ENCODE measurements at regions not wholly inside any gene's neighbourhood (a gene's known extent, or its start where the extent isn't known, plus 50 kb on each side); places are given as distances from the start of the nearest gene placed in this dataset.

DNA sequence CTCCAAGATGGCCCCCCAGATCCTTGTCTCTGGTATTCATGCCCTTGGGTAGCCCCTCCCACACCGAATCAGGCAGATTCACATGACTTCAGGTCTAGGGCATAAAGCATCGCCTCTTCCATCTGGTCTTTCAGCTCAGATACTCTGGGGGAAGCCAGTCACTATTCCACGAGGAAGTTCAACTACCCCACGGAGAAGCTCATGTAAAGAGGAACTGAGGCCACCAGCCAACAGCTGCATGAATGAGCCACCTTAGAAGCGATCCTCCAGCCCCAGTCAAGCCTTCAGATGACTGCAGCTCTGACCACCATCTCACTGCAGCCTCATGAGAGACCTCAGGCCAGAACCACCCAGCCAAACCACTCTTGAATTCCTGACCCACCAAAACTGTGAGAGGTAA lies 54.1 kb downstream of the SOCS3 start:
- no peaks in the 10 kb centered on the region for H3K4me1 ChIP-seq (ENCODE audit: insufficient read depth, low read length, poor library complexity, severe bottlenecking)
- ChIA-PET CTCF (ENCODE audit: unreplicated experiment) (no interaction called here), POLR2A (no interaction called here)
- H2AFZ ChIP-seq (ENCODE audit: low read length): no peak overlapping the region
- no peaks in the 10 kb centered on the region for H3K9me2 ChIP-seq (ENCODE audit: insufficient read depth, low read length)
- no peak overlapping the region for H3K27ac ChIP-seq (ENCODE audit: low read depth, low read length, poor library complexity, severe bottlenecking)
- H4K20me1 ChIP-seq (ENCODE audit: insufficient read depth, low read length): no peaks in the 10 kb centered on the region
- no peaks in the 10 kb centered on the region for H3K36me3 ChIP-seq (ENCODE audit: insufficient read depth, low read length)
- H3K9me3 ChIP-seq (ENCODE audit: low read length): no peaks in the 10 kb centered on the region; the same call in 1 of the 2 replicates
- H3K4me2 ChIP-seq (ENCODE audit: low read length): no peak overlapping the region
- H3K4me3 ChIP-seq (ENCODE audit: low read depth, low read length, poor library complexity, severe bottlenecking): no peak overlapping the region
- TF ChIP-seq EZH2phosphoT487 (IDR thresholded peaks at IDR 0.05; ENCODE audit: borderline replicate concordance, low read depth, low read length): no peak
- TF ChIP-seq, protein P1, sequence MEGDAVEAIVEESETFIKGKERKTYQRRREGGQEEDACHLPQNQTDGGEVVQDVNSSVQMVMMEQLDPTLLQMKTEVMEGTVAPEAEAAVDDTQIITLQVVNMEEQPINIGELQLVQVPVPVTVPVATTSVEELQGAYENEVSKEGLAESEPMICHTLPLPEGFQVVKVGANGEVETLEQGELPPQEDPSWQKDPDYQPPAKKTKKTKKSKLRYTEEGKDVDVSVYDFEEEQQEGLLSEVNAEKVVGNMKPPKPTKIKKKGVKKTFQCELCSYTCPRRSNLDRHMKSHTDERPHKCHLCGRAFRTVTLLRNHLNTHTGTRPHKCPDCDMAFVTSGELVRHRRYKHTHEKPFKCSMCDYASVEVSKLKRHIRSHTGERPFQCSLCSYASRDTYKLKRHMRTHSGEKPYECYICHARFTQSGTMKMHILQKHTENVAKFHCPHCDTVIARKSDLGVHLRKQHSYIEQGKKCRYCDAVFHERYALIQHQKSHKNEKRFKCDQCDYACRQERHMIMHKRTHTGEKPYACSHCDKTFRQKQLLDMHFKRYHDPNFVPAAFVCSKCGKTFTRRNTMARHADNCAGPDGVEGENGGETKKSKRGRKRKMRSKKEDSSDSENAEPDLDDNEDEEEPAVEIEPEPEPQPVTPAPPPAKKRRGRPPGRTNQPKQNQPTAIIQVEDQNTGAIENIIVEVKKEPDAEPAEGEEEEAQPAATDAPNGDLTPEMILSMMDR (conservative IDR thresholded peaks at IDR 0.05; ENCODE audit: low read length): no peak
- no TSS peak for BruUV-seq (replicated peaks)
- no peaks in the 10 kb centered on the region for H3K79me2 ChIP-seq (ENCODE audit: insufficient read depth, low read depth, low read length)
- no peak for DNase-seq (ENCODE audit: low spot score)
- intact Hi-C loops (cut with micrococcal nuclease; ENCODE audit: unreplicated experiment): no loop called here

DNA sequence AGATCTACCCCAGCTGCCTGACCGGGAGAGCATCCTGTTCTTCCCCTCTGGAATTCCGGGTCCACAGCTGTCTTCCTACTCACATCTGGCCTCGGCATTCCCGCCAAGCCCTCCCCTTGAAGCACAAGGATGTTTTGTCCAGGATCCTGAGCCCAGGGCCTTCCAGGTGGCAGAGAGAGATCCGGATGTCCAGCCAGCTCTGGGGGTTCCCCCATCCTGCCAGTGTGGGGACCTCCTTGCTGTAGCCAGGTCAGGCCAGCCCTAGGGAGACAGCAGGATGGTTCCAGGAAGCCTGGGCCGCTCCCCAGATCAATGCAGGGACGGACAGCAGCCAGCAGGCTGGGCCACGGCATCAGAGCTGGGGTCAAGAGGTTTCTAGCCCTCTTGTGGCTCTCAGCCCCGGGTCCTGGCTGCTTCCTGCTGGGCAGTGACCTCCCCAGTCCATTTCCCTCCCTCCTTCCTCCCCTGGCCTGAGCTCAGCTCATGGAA lies 55.3 kb downstream of the SOCS3 start:
- no peak overlapping the region for H3K4me3 ChIP-seq (ENCODE audit: low read depth, low read length, poor library complexity, severe bottlenecking)
- H3K36me3 ChIP-seq (ENCODE audit: insufficient read depth, low read length): no peaks in the 10 kb centered on the region
- TF ChIP-seq, protein P1 (conservative IDR thresholded peaks at IDR 0.05; ENCODE audit: low read length): no peak
- TF ChIP-seq EZH2phosphoT487 (IDR thresholded peaks at IDR 0.05; ENCODE audit: borderline replicate concordance, low read depth, low read length): no peak
- ChIA-PET CTCF (ENCODE audit: unreplicated experiment) (no interaction called here), POLR2A (no interaction called here)
- no peak overlapping the region for H3K4me2 ChIP-seq (ENCODE audit: low read length)
- H2AFZ ChIP-seq (ENCODE audit: low read length): no peak overlapping the region
- H3K9me2 ChIP-seq (ENCODE audit: insufficient read depth, low read length): no peaks in the 10 kb centered on the region
- H3K79me2 ChIP-seq (ENCODE audit: insufficient read depth, low read depth, low read length): no peaks in the 10 kb centered on the region
- H4K20me1 ChIP-seq (ENCODE audit: insufficient read depth, low read length): no peaks in the 10 kb centered on the region
- intact Hi-C loops (cut with micrococcal nuclease; ENCODE audit: unreplicated experiment): no loop called here
- H3K4me1 ChIP-seq (ENCODE audit: insufficient read depth, low read length, poor library complexity, severe bottlenecking): no peaks in the 10 kb centered on the region
- H3K9me3 ChIP-seq (ENCODE audit: low read length): no peaks in the 10 kb centered on the region; the same call in 1 of the 2 replicates
- H3K27ac ChIP-seq (ENCODE audit: low read depth, low read length, poor library complexity, severe bottlenecking): no peak overlapping the region
- BruUV-seq (replicated peaks): no TSS peak
- DNase-seq (ENCODE audit: low spot score): no peak

DNA sequence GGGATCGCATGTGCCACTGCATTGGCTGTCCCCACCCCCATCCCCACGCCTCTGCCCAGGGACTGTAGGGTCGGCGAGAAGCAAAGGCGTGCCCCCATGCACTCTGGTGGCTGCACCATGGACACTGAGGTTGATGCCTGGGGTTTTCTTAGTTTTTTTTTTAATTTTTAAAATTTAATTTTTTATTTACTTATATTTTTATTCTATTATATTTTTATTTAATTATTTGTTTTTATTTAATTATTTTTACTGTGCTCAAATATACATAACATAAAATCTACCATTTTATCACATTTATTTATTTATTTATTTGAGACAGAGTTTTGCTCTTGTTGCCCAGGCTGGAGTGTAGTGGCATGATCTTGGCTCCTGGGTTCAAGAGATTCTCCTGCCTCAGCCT lies 57.4 kb downstream of the SOCS3 start:
- DNase-seq (ENCODE audit: low spot score): no peak
- CTCF ChIA-PET (ENCODE audit: unreplicated experiment): no interaction called here
- no peaks in the 10 kb centered on the region for H4K20me1 ChIP-seq (ENCODE audit: insufficient read depth, low read length)
- no peak overlapping the region for H3K4me2 ChIP-seq (ENCODE audit: low read length)
- no peaks in the 10 kb centered on the region for H3K4me1 ChIP-seq (ENCODE audit: insufficient read depth, low read length, poor library complexity, severe bottlenecking)
- no TSS peak for BruUV-seq (replicated peaks)
- H3K9me3 ChIP-seq (ENCODE audit: low read length): no peaks in the 10 kb centered on the region; the same call in 1 of the 2 replicates
- intact Hi-C loops (cut with micrococcal nuclease; ENCODE audit: unreplicated experiment): no loop called here
- no peak for TF ChIP-seq EZH2phosphoT487 (IDR thresholded peaks at IDR 0.05; ENCODE audit: borderline replicate concordance, low read depth, low read length)
- TF ChIP-seq, protein P1 (conservative IDR thresholded peaks at IDR 0.05; ENCODE audit: low read length): no peak
- H2AFZ ChIP-seq (ENCODE audit: low read length): no peak overlapping the region
- H3K9me2 ChIP-seq (ENCODE audit: insufficient read depth, low read length): no peaks in the 10 kb centered on the region
- H3K36me3 ChIP-seq (ENCODE audit: insufficient read depth, low read length): no peaks in the 10 kb centered on the region
- no peak overlapping the region for H3K27ac ChIP-seq (ENCODE audit: low read depth, low read length, poor library complexity, severe bottlenecking)
- H3K4me3 ChIP-seq (ENCODE audit: low read depth, low read length, poor library complexity, severe bottlenecking): no peak overlapping the region
- H3K79me2 ChIP-seq (ENCODE audit: insufficient read depth, low read depth, low read length): no peaks in the 10 kb centered on the region
- POLR2A ChIA-PET: no interaction called here

Measured in OCI-LY7 (cell line).